ENCODE measurements at regions not wholly inside any gene's neighbourhood (a gene's known extent, or its start where the extent isn't known, plus 50 kb on each side); places are given as distances from the start of the nearest gene placed in this dataset.

GRCh38 chr3:113057117-113057516 is 66.3 kb downstream of the GTPBP8 start (continued):
- TF ChIP-seq CBX5 (IDR thresholded peaks at IDR 0.05; ENCODE audit: low read depth, low read length) = no peak
- TF ChIP-seq SIX5 (IDR thresholded peaks at IDR 0.05; ENCODE audit: low read depth, low read length) = no peak
